Astrocyte of the cerebellum (primary cell): ENCODE measurements at regions not wholly inside any gene's neighbourhood (a gene's known extent, or its start where the extent isn't known, plus 50 kb on each side); places are given as distances from the start of the nearest gene placed in this dataset.
"Not testable (repeated sequence)": the region's sequence is repeated elsewhere in the genome, so short reads cannot be mapped to it uniquely, and the experiment has no call there.

Experiments
- DNase-seq: peaks from one replicate; pipeline ENCODE4 v3.0.0-alpha.2; 2011; ENCODE audit warnings: low read depth
- H3K4me3 ChIP-seq: 2 replicates; pipeline ENCODE4 v1.5.1; 2011; ENCODE audit warnings: mild to moderate bottlenecking, low read depth, low read length, moderate library complexity
- in situ Hi-C: cut with HindIII; loops from 2 replicates; pipeline ENCODE4 v1.10.0; 2017; ENCODE audit warnings: low sequenced_read_pairs
- TF ChIP-seq, protein P1 (sequence below): IDR thresholded peaks from 2 replicates; pipeline ENCODE4 v1.5.1; 2012; ENCODE audit warnings: low read length, low read depth, moderate library complexity, mild to moderate bottlenecking; ENCODE audit errors: missing control alignments

- TF ChIP-seq, protein P1, sequence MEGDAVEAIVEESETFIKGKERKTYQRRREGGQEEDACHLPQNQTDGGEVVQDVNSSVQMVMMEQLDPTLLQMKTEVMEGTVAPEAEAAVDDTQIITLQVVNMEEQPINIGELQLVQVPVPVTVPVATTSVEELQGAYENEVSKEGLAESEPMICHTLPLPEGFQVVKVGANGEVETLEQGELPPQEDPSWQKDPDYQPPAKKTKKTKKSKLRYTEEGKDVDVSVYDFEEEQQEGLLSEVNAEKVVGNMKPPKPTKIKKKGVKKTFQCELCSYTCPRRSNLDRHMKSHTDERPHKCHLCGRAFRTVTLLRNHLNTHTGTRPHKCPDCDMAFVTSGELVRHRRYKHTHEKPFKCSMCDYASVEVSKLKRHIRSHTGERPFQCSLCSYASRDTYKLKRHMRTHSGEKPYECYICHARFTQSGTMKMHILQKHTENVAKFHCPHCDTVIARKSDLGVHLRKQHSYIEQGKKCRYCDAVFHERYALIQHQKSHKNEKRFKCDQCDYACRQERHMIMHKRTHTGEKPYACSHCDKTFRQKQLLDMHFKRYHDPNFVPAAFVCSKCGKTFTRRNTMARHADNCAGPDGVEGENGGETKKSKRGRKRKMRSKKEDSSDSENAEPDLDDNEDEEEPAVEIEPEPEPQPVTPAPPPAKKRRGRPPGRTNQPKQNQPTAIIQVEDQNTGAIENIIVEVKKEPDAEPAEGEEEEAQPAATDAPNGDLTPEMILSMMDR, result no peak
- H3K4me3 ChIP-seq, result no peak overlapping the region
- no peak for DNase-seq
- in situ Hi-C loops, result no loop called here
Observed at GRCh38 chr10:56123247-56123646, 237.8 kb downstream of the ZWINT start.

- DNase-seq, result no peak
- in situ Hi-C loops, result no loop called here
- no peak overlapping the region for H3K4me3 ChIP-seq
- TF ChIP-seq, protein P1, result no peak
Observed at GRCh38 chr10:56116684-56117083, 244.4 kb downstream of the ZWINT start.

GRCh38 chr10:56109454-56109853, 251.6 kb downstream of the ZWINT start:
- in situ Hi-C loops, result no loop called here
- TF ChIP-seq, protein P1, result no peak
- no peak for DNase-seq
- H3K4me3 ChIP-seq, result no peak overlapping the region

- DNase-seq, result no peak
- no peak overlapping the region for H3K4me3 ChIP-seq
- TF ChIP-seq, protein P1, result no peak
- in situ Hi-C loops, result no loop called here
Observed at GRCh38 chr10:56104923-56105322, 256.1 kb downstream of the ZWINT start.

GRCh38 chr10:56104487-56104886, 256.6 kb downstream of the ZWINT start:
- in situ Hi-C loops, result no loop called here
- TF ChIP-seq, protein P1, result no peak
- DNase-seq, result no peak
- H3K4me3 ChIP-seq, result no peak overlapping the region

DNA sequence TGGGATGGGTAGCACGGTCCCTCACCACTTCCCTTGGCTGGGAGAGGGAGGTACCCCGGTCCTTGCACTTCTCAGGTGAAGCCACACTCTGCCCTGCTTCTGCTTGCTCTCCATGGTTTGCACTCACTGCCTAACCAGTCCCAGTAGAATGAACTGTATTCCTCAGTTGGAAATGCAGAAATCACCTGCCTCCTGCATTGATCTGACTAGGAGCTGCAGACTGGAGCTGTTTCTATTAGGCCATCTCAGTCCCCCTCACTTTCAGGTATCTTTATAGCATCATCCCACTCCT, 264.9 kb downstream of the ZWINT start:
- TF ChIP-seq, protein P1, result no peak
- DNase-seq, result no peak
- in situ Hi-C loops, result no loop called here
- H3K4me3 ChIP-seq, result no peak overlapping the region

GRCh38 chr10:56095506-56096225, 265.4 kb downstream of the ZWINT start:
- TF ChIP-seq, protein P1, result no peak
- DNase-seq, result no peak
- in situ Hi-C loops, result no loop called here
- H3K4me3 ChIP-seq, result no peak overlapping the region

DNA sequence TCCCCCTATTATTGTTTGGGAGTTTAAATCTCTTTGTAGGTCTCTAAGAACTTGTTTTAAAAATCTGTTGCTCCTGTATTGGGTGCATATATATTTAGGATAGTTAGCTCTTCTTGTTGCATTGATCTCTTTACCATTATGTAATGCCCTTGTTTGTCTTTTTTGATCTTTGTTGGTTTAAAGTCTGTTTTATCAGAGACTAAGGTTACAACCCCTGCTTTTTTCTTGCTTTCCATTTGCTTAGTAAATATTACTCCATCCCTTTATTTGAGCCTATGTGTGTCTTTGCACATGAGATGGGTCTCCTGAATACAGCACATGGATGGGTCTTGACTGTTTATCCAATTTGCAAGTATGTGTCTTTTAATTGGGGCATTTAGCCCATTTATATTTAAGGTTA, 267.4 kb downstream of the ZWINT start:
- in situ Hi-C loops, H3K4me3 ChIP-seq, DNase-seq: not testable (repeated sequence)
